H9 (cell line): ENCODE measurements at regions not wholly inside any gene's neighbourhood (a gene's known extent, or its start where the extent isn't known, plus 50 kb on each side); places are given as distances from the start of the nearest gene placed in this dataset.

Source experiments
- DNase-seq: peaks from one replicate; pipeline ENCODE4 v3.0.0-alpha.2; 2017
- H2AFZ ChIP-seq: one replicate; pipeline ENCODE4 v1.6.1; 2013; ENCODE audit warnings: mild to moderate bottlenecking, low read length, control low read depth, moderate library complexity
- H2AK5ac ChIP-seq: 2 replicates; pipeline ENCODE4 v1.6.1; 2013; ENCODE audit warnings: low read length, control low read depth, mixed read lengths; ENCODE audit not compliant: insufficient read length
- H2BK120ac ChIP-seq: one replicate; pipeline ENCODE4 v1.6.1; 2013; ENCODE audit warnings: low read depth, mild to moderate bottlenecking, low read length, control low read depth, inconsistent platforms; ENCODE audit not compliant: poor library complexity, severe bottlenecking
- H2BK12ac ChIP-seq: 2 replicates; pipeline ENCODE4 v1.6.1; 2013; ENCODE audit warnings: low read length, control low read depth, mixed read lengths, low read depth; ENCODE audit not compliant: insufficient read length
- H2BK15ac ChIP-seq: 2 replicates; pipeline ENCODE4 v1.6.1; 2013; ENCODE audit warnings: low read depth, low read length, control low read depth
- H2BK20ac ChIP-seq: one replicate; pipeline ENCODE4 v1.6.1; 2013; ENCODE audit warnings: low read depth, mild to moderate bottlenecking, low read length, control low read depth, inconsistent platforms; ENCODE audit not compliant: poor library complexity, severe bottlenecking
- H2BK5ac ChIP-seq: 2 replicates; pipeline ENCODE4 v1.6.1; 2013; ENCODE audit warnings: low read length, control low read depth, mixed read lengths; ENCODE audit not compliant: insufficient read length
- H3K14ac ChIP-seq: 2 replicates; pipeline ENCODE4 v1.6.1; 2013; ENCODE audit warnings: low read length, control low read depth; ENCODE audit not compliant: insufficient read depth
- H3K18ac ChIP-seq: 2 replicates; pipeline ENCODE4 v1.6.1; 2013; ENCODE audit warnings: low read depth, mild to moderate bottlenecking, mixed read lengths, low read length, control low read depth; ENCODE audit not compliant: insufficient read length
- H3K23ac ChIP-seq: 2 replicates; pipeline ENCODE4 v1.6.1; 2013; ENCODE audit warnings: low read length, control low read depth, mixed read lengths, low read depth; ENCODE audit not compliant: insufficient read length
- H3K23me2 ChIP-seq: 2 replicates; pipeline ENCODE4 v1.6.1; 2013; ENCODE audit warnings: low read depth, mild to moderate bottlenecking, mixed read lengths, low read length, control low read depth; ENCODE audit not compliant: insufficient read length, poor library complexity, severe bottlenecking
- H3K27ac ChIP-seq: 2 replicates; pipeline ENCODE4 v1.5.1; 2013; ENCODE audit warnings: low read length, control low read depth, mixed read lengths, low read depth; ENCODE audit not compliant: insufficient read length
- H3K27me3 ChIP-seq: 2 replicates; pipeline ENCODE4 v1.6.1; 2013; ENCODE audit warnings: low read length, control low read depth, inconsistent platforms; ENCODE audit not compliant: insufficient read depth
- H3K4ac ChIP-seq: 2 replicates; pipeline ENCODE4 v1.6.1; 2013; ENCODE audit warnings: low read depth, mild to moderate bottlenecking, control low read depth, inconsistent platforms, low read length, moderate library complexity
- H3K4me1 ChIP-seq: 2 replicates; pipeline ENCODE4 v1.6.1; 2013; ENCODE audit warnings: low read length, control low read depth, inconsistent platforms; ENCODE audit not compliant: insufficient read depth
- H3K4me2 ChIP-seq: 2 replicates; pipeline ENCODE4 v1.6.1; 2013; ENCODE audit warnings: low read length, control low read depth, mixed read lengths; ENCODE audit not compliant: insufficient read length, insufficient read depth
- H3K56ac ChIP-seq: 2 replicates; pipeline ENCODE4 v1.6.1; 2013; ENCODE audit warnings: low read depth, mild to moderate bottlenecking, mixed read lengths, low read length, control low read depth; ENCODE audit not compliant: insufficient read length
- H3K79me1 ChIP-seq: 2 replicates; pipeline ENCODE4 v1.6.1; 2013; ENCODE audit warnings: low read depth, mild to moderate bottlenecking, moderate library complexity, low read length, control low read depth, inconsistent platforms; ENCODE audit not compliant: insufficient read depth, poor library complexity, severe bottlenecking
- H3K79me2 ChIP-seq: 2 replicates; pipeline ENCODE4 v1.6.1; 2013; ENCODE audit warnings: low read length, control low read depth, inconsistent platforms; ENCODE audit not compliant: insufficient read depth
- H3K9ac ChIP-seq: 2 replicates; pipeline ENCODE4 v1.6.1; 2013; ENCODE audit warnings: low read length, control low read depth, mixed read lengths; ENCODE audit not compliant: insufficient read length; ENCODE audit errors: extremely low read depth
- H3K9me3 ChIP-seq: one replicate; pipeline ENCODE4 v1.6.1; 2013; ENCODE audit warnings: low read depth, low read length, inconsistent platforms; ENCODE audit not compliant: control insufficient read depth
- H3T11ph ChIP-seq: one replicate; pipeline ENCODE4 v1.6.1; 2013; ENCODE audit warnings: mild to moderate bottlenecking, low read length, control low read depth, inconsistent platforms
- H4K20me1 ChIP-seq: one replicate; pipeline ENCODE4 v1.6.1; 2013; ENCODE audit not compliant: control insufficient read depth, insufficient read length, insufficient read depth
- H4K5ac ChIP-seq: 2 replicates; pipeline ENCODE4 v1.6.1; 2013; ENCODE audit warnings: low read depth, mild to moderate bottlenecking, mixed read lengths, low read length, control low read depth; ENCODE audit not compliant: insufficient read length
- H4K8ac ChIP-seq: replicated peaks from 2 replicates; pipeline ENCODE4 v1.6.1; 2013; ENCODE audit warnings: low read length, control low read depth, mixed read lengths, low read depth; ENCODE audit not compliant: insufficient read length
- H4K91ac ChIP-seq: 2 replicates; pipeline ENCODE4 v1.6.1; 2013; ENCODE audit warnings: low read depth, mild to moderate bottlenecking, moderate library complexity, mixed read lengths, low read length, control low read depth; ENCODE audit not compliant: insufficient read length
- H3K27ac Mint-ChIP-seq, 3 experiments: 2 replicates in 2 of 3; 3 replicates in 1 of 3; pipeline ENCODE4 v1.8.0; 2020 to 2021; ENCODE audit warnings: mixed read lengths in 3 of 3, mild to moderate bottlenecking in 1 of 3, moderate library complexity in 1 of 3
- H3K27me3 Mint-ChIP-seq: 2 replicates; pipeline ENCODE4 v1.8.0; 2021; ENCODE audit warnings: low read depth, mild to moderate bottlenecking, moderate library complexity, mixed read lengths
- H3K36me3 Mint-ChIP-seq, 3 experiments: 2 replicates in 2 of 3; 3 replicates in 1 of 3; pipeline ENCODE4 v1.8.0; 2020 to 2021; ENCODE audit warnings: low read depth in 3 of 3, mixed read lengths in 3 of 3; ENCODE audit not compliant: insufficient read depth in 1 of 3
- H3K4me1 Mint-ChIP-seq, 2 experiments: 2 replicates each; pipeline ENCODE4 v1.8.0; 2020; ENCODE audit warnings: mixed read lengths in 2 of 2
- H3K4me3 Mint-ChIP-seq, 2 experiments: 2 replicates in 1 of 2; 3 replicates in 1 of 2; pipeline ENCODE4 v1.8.0; 2020 to 2021; ENCODE audit warnings: mild to moderate bottlenecking in 2 of 2, mixed read lengths in 2 of 2, moderate library complexity in 1 of 2
- H3K9me3 Mint-ChIP-seq, 2 experiments: 2 replicates in 1 of 2; 3 replicates in 1 of 2; pipeline ENCODE4 v1.8.0; 2020; ENCODE audit warnings: mild to moderate bottlenecking in 2 of 2, mixed read lengths in 2 of 2, moderate library complexity in 1 of 2
- WGBS: extraction: QIAGEN DNeasy Blood & Tissue Kit; methylation state at CpG from one replicate; pipeline ENCODE4 v1.1.7; 2013; ENCODE audit warnings: missing lambda C conversion rate, low lambda C conversion rate, mixed read lengths; ENCODE audit not compliant: insufficient read length; ENCODE audit errors: extremely low coverage; 5-methylcytosine and 5-hydroxymethylcytosine counted together
- TF ChIP-seq, protein P1 (sequence below): fragments of 200-600 bp; sonication (generic); conservative IDR thresholded peaks from 3 replicates; pipeline ENCODE4 v1.8.0; 2021; ENCODE audit warnings: antibody characterized with exemption, mild to moderate bottlenecking

DNA sequence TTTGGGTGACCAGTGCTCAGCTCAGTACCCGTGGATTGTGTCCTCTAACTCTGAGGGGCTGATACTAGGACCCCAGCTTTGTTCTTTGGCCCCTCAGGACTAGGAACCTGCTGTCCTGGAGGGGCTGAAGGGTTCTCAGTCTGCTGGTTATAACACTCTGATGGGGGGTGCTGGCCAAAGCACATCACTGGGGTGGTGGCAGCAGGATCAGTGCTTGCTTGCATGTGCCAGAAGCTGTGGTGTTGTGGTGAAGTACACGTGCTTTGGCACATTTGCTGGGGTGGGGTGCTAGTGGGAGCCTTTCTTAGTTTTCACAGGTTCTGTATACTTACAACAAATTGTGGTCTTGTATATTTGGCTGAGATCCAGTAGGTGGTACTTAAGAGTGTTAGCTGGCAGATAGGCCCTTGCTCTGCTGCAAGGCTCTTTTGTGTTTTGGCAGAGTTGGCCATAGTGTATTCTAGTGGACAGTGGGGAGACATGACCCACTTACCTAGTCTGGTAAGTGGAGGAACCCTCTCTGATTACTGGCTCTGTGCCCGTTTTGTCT lies 344.3 kb downstream of the EDEM1 start:
- Histone ChIP-seq H3K27ac (no peak overlapping the region), H4K20me1 (no peaks in the 10 kb centered on the region), H2BK20ac (no peak overlapping the region), H2BK15ac (no peak overlapping the region), H2BK12ac (no peak overlapping the region), H3K4me2 (no peak overlapping the region), H2BK120ac (no peak overlapping the region), H4K5ac (no peak overlapping the region), H3K23me2 (no peaks in the 10 kb centered on the region), H3K4me1 (no peaks in the 10 kb centered on the region), H4K8ac (no peak overlapping the region), H3K79me1 (no peaks in the 10 kb centered on the region), H2AK5ac (no peak overlapping the region), H3K4ac (no peak overlapping the region), H3T11ph (no peak overlapping the region), H2BK5ac (no peak overlapping the region), H4K91ac (no peak overlapping the region), H2AFZ (no peak overlapping the region), H3K79me2 (no peaks in the 10 kb centered on the region), H3K14ac (no peak overlapping the region), H3K18ac (no peak overlapping the region), H3K56ac (no peak overlapping the region), H3K23ac (no peak overlapping the region), H3K9me3 (no peaks in the 10 kb centered on the region), H3K27me3 (no peaks in the 10 kb centered on the region), H3K9ac (no peak overlapping the region)
- DNase-seq, result no peak
- Mint-ChIP-seq H3K36me3 (no peaks in the 10 kb centered on the region), H3K4me3 (no peak overlapping the region), H3K27ac (peak overlapping the region in 1 of 3 experiments; percentile 24; a peak in 1 of 7 replicates), H3K27me3 (no peaks in the 10 kb centered on the region; the same call in 1 of the 2 replicates), H3K4me1 (no peaks in the 10 kb centered on the region), H3K9me3 (peaks cover 2 to 7% of the 10 kb centered on the region in 2 experiments; a peak in 3 of 5 replicates)
- no CpG with 5 or more reads among the region's 3 CpGs for WGBS
- TF ChIP-seq, protein P1, sequence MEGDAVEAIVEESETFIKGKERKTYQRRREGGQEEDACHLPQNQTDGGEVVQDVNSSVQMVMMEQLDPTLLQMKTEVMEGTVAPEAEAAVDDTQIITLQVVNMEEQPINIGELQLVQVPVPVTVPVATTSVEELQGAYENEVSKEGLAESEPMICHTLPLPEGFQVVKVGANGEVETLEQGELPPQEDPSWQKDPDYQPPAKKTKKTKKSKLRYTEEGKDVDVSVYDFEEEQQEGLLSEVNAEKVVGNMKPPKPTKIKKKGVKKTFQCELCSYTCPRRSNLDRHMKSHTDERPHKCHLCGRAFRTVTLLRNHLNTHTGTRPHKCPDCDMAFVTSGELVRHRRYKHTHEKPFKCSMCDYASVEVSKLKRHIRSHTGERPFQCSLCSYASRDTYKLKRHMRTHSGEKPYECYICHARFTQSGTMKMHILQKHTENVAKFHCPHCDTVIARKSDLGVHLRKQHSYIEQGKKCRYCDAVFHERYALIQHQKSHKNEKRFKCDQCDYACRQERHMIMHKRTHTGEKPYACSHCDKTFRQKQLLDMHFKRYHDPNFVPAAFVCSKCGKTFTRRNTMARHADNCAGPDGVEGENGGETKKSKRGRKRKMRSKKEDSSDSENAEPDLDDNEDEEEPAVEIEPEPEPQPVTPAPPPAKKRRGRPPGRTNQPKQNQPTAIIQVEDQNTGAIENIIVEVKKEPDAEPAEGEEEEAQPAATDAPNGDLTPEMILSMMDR, result no peak
